PC-3 (cell line): ENCODE measurements at regions not wholly inside any gene's neighbourhood (a gene's known extent, or its start where the extent isn't known, plus 50 kb on each side); places are given as distances from the start of the nearest gene placed in this dataset.
"Not testable (repeated sequence)": the region's sequence is repeated elsewhere in the genome, so short reads cannot be mapped to it uniquely, and the experiment has no call there.

Experiments used
- ATAC-seq: fragments of 200-7000 bp; cut with Tn5 transposase; 2 replicates; pipeline ENCODE4 v1.9.1; 2020; ENCODE audit warnings: mild to moderate bottlenecking, moderate library complexity
- BruUV-seq: library from RNA; stranded (reverse); fragments of 400-500 nt; replicated peaks from 2 replicates; lab custom pipeline; 2021; lab: Mats Ljungman, UMichigan
- CTCF ChIA-PET: fragments of 300-600 bp; sonication (Branson Sonifier 250); formaldehyde crosslinking; loops from one replicate; lab custom pipeline; 2022; ENCODE audit warnings: antibody characterized with exemption; lab: Charles Lee
- POLR2A ChIA-PET: fragments of 300-600 bp; sonication (Branson Sonifier 250); formaldehyde crosslinking; loops from one replicate; lab custom pipeline; 2022; ENCODE audit warnings: antibody characterized with exemption; ENCODE audit not compliant: unreplicated experiment; lab: Charles Lee
- DNase-seq: peaks from one replicate; pipeline ENCODE4 v3.0.0-alpha.2; 2015
- H2AFZ ChIP-seq: fragments of 300-600 bp; sonication (generic); 2 replicates; pipeline ENCODE4 v1.6.0; 2016; ENCODE audit warnings: antibody characterized with exemption, low read length
- H3F3A ChIP-seq: fragments of 300-600 bp; sonication (generic); one replicate; pipeline ENCODE4 v1.6.0; 2017; ENCODE audit warnings: antibody characterized with exemption, low read length, control low read depth, mild to moderate bottlenecking; ENCODE audit not compliant: unreplicated experiment
- H3K27ac ChIP-seq: fragments of 300-600 bp; sonication (generic); 2 replicates; pipeline ENCODE4 v1.5.1; 2016; ENCODE audit warnings: mild to moderate bottlenecking, low read length
- H3K27me3 ChIP-seq: fragments of 300-600 bp; sonication (generic); 2 replicates; pipeline ENCODE4 v1.6.1; 2016; ENCODE audit warnings: low read length, mixed read lengths
- H3K36me3 ChIP-seq: fragments of 300-600 bp; sonication (generic); 2 replicates; pipeline ENCODE4 v1.6.1; 2016; ENCODE audit warnings: low read depth, mixed run types, low read length, mixed read lengths
- H3K4me1 ChIP-seq: fragments of 300-600 bp; sonication (generic); 2 replicates; pipeline ENCODE4 v1.5.1; 2016; ENCODE audit warnings: low read length; ENCODE audit not compliant: insufficient read depth
- H3K4me2 ChIP-seq: fragments of 300-600 bp; sonication (generic); 2 replicates; pipeline ENCODE4 v1.6.0; 2016; ENCODE audit warnings: low read length
- H3K4me3 ChIP-seq: fragments of 300-600 bp; sonication (generic); 2 replicates; pipeline ENCODE4 v1.5.1; 2016; ENCODE audit warnings: mild to moderate bottlenecking, low read length, mixed read lengths
- H3K79me2 ChIP-seq: fragments of 300-600 bp; sonication (generic); 2 replicates; pipeline ENCODE4 v1.6.1; 2017; ENCODE audit warnings: low read length, mixed read lengths
- H3K9ac ChIP-seq: fragments of 300-600 bp; sonication (generic); 2 replicates; pipeline ENCODE4 v1.6.0; 2016; ENCODE audit warnings: mild to moderate bottlenecking, low read length
- H3K9me2 ChIP-seq: fragments of 300-600 bp; sonication (generic); replicated peaks from 2 replicates; pipeline ENCODE4 v1.6.1; 2016; ENCODE audit warnings: mixed run types, low read length, mixed read lengths
- H3K9me3 ChIP-seq: fragments of 300-600 bp; sonication (generic); 2 replicates; pipeline ENCODE4 v1.6.1; 2016; ENCODE audit warnings: low read length, mixed read lengths
- H4K20me1 ChIP-seq: fragments of 300-600 bp; sonication (generic); 2 replicates; pipeline ENCODE4 v1.6.1; 2016; ENCODE audit warnings: low read length, mixed read lengths
- EZH2 ChIP-seq: fragments of 300-600 bp; sonication (generic); IDR thresholded peaks from one replicate; pipeline ENCODE4 v1.6.1; 2017; ENCODE audit warnings: antibody characterized with exemption, mild to moderate bottlenecking, low read length; ENCODE audit not compliant: unreplicated experiment
- EZH2phosphoT487 ChIP-seq: fragments of 300-600 bp; sonication (generic); IDR thresholded peaks from 2 replicates; pipeline ENCODE4 v1.6.1; 2018; ENCODE audit warnings: mild to moderate bottlenecking, antibody characterized with exemption, low read length, borderline replicate concordance
- intact Hi-C: fragments of 100-400 bp; cut with micrococcal nuclease; formaldehyde crosslinking; loops from 2 replicates; pipeline ENCODE4 v1.9.0; 2023
- TF ChIP-seq, protein P1 (sequence below): fragments of 300-600 bp; sonication (generic); conservative IDR thresholded peaks from 2 replicates; pipeline ENCODE4 v1.5.1; 2017; ENCODE audit warnings: antibody characterized with exemption, low read depth, mild to moderate bottlenecking, low read length

GRCh38 chr1:91189096-91189495, 167.3 kb upstream of the ZNF644 start:
- Histone ChIP-seq H3K36me3 (no peaks in the 10 kb centered on the region), H3K4me1 (no peaks in the 10 kb centered on the region), H3F3A (no peaks in the 10 kb centered on the region), H3K4me2 (no peak overlapping the region), H3K4me3 (no peak overlapping the region), H3K9me3 (no peaks in the 10 kb centered on the region), H3K79me2 (no peaks in the 10 kb centered on the region), H4K20me1 (no peaks in the 10 kb centered on the region), H3K9ac (no peak overlapping the region), H3K27ac (no peak overlapping the region), H2AFZ (no peak overlapping the region), H3K27me3 (peaks cover 49% of the 10 kb centered on the region), H3K9me2 (no peaks in the 10 kb centered on the region)
- TF ChIP-seq EZH2 (no peak), EZH2phosphoT487 (no peak)
- TF ChIP-seq, protein P1, sequence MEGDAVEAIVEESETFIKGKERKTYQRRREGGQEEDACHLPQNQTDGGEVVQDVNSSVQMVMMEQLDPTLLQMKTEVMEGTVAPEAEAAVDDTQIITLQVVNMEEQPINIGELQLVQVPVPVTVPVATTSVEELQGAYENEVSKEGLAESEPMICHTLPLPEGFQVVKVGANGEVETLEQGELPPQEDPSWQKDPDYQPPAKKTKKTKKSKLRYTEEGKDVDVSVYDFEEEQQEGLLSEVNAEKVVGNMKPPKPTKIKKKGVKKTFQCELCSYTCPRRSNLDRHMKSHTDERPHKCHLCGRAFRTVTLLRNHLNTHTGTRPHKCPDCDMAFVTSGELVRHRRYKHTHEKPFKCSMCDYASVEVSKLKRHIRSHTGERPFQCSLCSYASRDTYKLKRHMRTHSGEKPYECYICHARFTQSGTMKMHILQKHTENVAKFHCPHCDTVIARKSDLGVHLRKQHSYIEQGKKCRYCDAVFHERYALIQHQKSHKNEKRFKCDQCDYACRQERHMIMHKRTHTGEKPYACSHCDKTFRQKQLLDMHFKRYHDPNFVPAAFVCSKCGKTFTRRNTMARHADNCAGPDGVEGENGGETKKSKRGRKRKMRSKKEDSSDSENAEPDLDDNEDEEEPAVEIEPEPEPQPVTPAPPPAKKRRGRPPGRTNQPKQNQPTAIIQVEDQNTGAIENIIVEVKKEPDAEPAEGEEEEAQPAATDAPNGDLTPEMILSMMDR: no peak
- POLR2A ChIA-PET: no interaction called here
- BruUV-seq: no TSS peak
- intact Hi-C loops: no loop called here
- DNase-seq: no peak
- CTCF ChIA-PET: interaction anchor here (0.6 kb wide), 1 partner anchor 516 kb away, joined by 5 read pairs; no protein-coding TSS in a partner anchor
- no peak for ATAC-seq

- intact Hi-C loops, H4K20me1 ChIP-seq, H3K9me2 ChIP-seq, H3K36me3 ChIP-seq, H3K9ac ChIP-seq, H3K27ac ChIP-seq, ATAC-seq, H3K4me2 ChIP-seq, CTCF ChIA-PET, H3K9me3 ChIP-seq, H2AFZ ChIP-seq, DNase-seq, H3K79me2 ChIP-seq, H3F3A ChIP-seq, BruUV-seq, POLR2A ChIA-PET, H3K4me3 ChIP-seq, H3K4me1 ChIP-seq: not testable (repeated sequence)
- H3K27me3 ChIP-seq: peaks cover 16% of the 10 kb centered on the region; the same call in 1 of the 2 replicates
These were observed 161.0 kb upstream of the ZNF644 start for GRCh38 chr1:91182807-91183206.

DNA sequence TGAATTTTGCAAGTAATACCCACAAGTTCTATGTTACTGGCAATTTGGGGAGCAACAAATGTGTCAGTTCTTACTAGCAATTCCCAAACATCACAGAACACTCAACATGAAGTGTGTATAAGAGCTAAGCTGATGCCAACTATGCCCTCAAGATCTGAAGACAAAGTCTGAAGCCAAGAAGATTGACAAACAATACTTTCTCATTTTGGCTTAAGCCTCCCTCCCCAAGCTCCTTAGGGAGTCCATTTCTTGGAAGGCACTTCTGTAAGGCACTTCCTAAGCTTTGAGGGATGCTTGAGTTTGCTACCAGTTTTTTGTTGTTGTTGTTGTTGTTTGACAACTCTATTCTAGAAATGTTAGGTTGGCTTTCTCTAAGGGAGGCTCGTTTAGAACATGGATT, 154.4 kb upstream of the ZNF644 start:
- Histone ChIP-seq H3F3A (no peaks in the 10 kb centered on the region), H2AFZ (no peak overlapping the region), H4K20me1 (no peaks in the 10 kb centered on the region), H3K9me2 (no peaks in the 10 kb centered on the region), H3K4me3 (no peak overlapping the region), H3K27ac (no peak overlapping the region), H3K27me3 (peaks cover 66% of the 10 kb centered on the region), H3K9ac (no peak overlapping the region), H3K79me2 (no peaks in the 10 kb centered on the region), H3K4me1 (no peaks in the 10 kb centered on the region), H3K36me3 (no peaks in the 10 kb centered on the region), H3K9me3 (no peaks in the 10 kb centered on the region), H3K4me2 (no peak overlapping the region)
- DNase-seq (no peak), ATAC-seq (no peak)
- intact Hi-C loops: no loop called here
- BruUV-seq: no TSS peak
- ChIA-PET POLR2A (no interaction called here), CTCF (no interaction called here)
- TF ChIP-seq, protein P1: no peak
- TF ChIP-seq EZH2 (no peak), EZH2phosphoT487 (no peak)
